ENCODE measurements at regions not wholly inside any gene's neighbourhood (a gene's known extent, or its start where the extent isn't known, plus 50 kb on each side); places are given as distances from the start of the nearest gene placed in this dataset.

DNA sequence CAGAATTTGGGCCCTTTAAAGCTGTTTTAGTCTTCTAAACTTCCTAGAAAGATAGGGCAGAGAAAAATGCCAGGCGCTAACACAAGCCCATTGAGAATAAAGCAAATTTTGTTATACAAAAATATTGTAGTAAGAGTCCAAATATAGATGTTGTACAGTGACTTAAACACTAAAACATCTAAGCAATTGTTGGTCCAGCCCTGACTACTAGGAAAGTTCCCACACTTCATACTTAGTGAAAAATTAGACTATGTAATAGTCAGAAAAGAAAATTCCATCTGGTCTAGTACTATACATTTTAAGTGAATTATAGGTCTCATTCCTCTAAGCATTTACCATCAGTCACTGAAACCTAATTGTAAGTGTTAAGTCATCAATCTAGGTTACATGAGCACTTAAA is 1518.3 kb upstream of the SLC10A2 start:
- TF ChIP-seq POLR2A (IDR thresholded peaks at IDR 0.05; ENCODE audit: low read depth, low read length) (no peak), POLR2AphosphoS5 (IDR thresholded peaks at IDR 0.05; ENCODE audit: low read depth, low read length) (no peak), SPI1 (IDR thresholded peaks at IDR 0.05; ENCODE audit: low read depth, low read length) (no peak)

All from GM12891 (cell line).